ENCODE measurements at regions not wholly inside any gene's neighbourhood (a gene's known extent, or its start where the extent isn't known, plus 50 kb on each side); places are given as distances from the start of the nearest gene placed in this dataset.

DNA sequence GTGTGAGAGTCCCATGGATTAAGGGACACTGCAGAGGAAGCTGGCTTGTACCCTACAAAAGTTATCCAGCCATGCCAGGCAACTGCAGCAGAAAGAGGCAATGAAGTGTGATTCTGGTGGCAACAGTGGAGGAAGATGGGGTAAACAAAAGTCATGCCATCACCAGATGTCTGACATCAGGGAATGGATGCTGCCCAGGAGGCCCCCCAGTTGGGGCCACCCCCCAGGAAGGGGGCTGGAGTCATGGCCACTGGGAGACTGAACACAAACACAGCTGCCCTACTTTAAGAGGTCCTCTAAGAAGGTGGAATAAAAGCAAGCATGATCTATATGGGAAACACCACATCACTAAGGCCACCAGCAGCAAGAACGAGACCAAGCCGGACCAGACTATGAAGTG, 235.3 kb downstream of the KLF12 start:
- TF ChIP-seq RAD21 (conservative IDR thresholded peaks at IDR 0.05) (no peak), SMC3 (conservative IDR thresholded peaks at IDR 0.05; ENCODE audit: poor library complexity) (no peak), EP300 (conservative IDR thresholded peaks at IDR 0.05; ENCODE audit: poor library complexity, severe bottlenecking) (no peak), MXI1 (conservative IDR thresholded peaks at IDR 0.05; ENCODE audit: poor library complexity, severe bottlenecking) (no peak), CTCF (IDR thresholded peaks at IDR 0.05; ENCODE audit: poor library complexity, severe bottlenecking) (no peak), EZH2 (IDR thresholded peaks at IDR 0.05; ENCODE audit: borderline replicate concordance, insufficient read depth, low read length, poor library complexity, severe bottlenecking) (no peak), TAF1 (IDR thresholded peaks at IDR 0.05; ENCODE audit: low read depth) (no peak), POLR2AphosphoS5 (IDR thresholded peaks at IDR 0.05) (no peak)
- TF ChIP-seq, protein P1, sequence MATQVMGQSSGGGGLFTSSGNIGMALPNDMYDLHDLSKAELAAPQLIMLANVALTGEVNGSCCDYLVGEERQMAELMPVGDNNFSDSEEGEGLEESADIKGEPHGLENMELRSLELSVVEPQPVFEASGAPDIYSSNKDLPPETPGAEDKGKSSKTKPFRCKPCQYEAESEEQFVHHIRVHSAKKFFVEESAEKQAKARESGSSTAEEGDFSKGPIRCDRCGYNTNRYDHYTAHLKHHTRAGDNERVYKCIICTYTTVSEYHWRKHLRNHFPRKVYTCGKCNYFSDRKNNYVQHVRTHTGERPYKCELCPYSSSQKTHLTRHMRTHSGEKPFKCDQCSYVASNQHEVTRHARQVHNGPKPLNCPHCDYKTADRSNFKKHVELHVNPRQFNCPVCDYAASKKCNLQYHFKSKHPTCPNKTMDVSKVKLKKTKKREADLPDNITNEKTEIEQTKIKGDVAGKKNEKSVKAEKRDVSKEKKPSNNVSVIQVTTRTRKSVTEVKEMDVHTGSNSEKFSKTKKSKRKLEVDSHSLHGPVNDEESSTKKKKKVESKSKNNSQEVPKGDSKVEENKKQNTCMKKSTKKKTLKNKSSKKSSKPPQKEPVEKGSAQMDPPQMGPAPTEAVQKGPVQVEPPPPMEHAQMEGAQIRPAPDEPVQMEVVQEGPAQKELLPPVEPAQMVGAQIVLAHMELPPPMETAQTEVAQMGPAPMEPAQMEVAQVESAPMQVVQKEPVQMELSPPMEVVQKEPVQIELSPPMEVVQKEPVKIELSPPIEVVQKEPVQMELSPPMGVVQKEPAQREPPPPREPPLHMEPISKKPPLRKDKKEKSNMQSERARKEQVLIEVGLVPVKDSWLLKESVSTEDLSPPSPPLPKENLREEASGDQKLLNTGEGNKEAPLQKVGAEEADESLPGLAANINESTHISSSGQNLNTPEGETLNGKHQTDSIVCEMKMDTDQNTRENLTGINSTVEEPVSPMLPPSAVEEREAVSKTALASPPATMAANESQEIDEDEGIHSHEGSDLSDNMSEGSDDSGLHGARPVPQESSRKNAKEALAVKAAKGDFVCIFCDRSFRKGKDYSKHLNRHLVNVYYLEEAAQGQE (IDR thresholded peaks at IDR 0.05; ENCODE audit: borderline replicate concordance): no peak

DNA sequence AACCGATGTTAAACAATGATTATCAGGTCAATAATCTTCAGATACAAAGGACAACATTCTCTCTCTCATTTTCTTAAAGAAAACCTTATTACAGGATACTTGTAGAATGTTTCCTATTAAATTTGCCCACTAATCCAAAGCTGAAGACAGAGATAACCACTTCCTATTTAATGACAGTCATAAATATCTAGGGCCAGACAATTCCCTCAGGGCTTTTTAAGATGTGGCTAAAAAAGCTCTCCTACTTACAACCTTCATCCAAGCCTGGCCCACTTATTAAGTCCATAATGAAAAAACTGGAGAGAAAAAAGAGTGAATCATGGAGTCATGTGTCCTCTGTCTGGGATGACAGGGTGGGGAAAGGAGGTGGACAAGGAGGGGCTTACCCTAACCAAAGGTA, 235.9 kb downstream of the KLF12 start:
- Histone ChIP-seq H3F3A (ENCODE audit: insufficient read depth, low read length, poor library complexity, severe bottlenecking) (no peaks in the 10 kb centered on the region), H3K27ac (ENCODE audit: low read length) (no peak overlapping the region), H4K20me1 (ENCODE audit: insufficient read depth) (no peaks in the 10 kb centered on the region), H3K9ac (ENCODE audit: low read length) (no peak overlapping the region), H2AFZ (ENCODE audit: low read depth, low read length) (no peak overlapping the region), H3K9me2 (ENCODE audit: insufficient read depth, low read length) (no peaks in the 10 kb centered on the region), H3K79me2 (replicated peaks; ENCODE audit: insufficient read depth, low read length) (no peaks in the 10 kb centered on the region), H3K9me3 (ENCODE audit: low read length) (no peaks in the 10 kb centered on the region), H3K36me3 (ENCODE audit: insufficient read depth, low read length) (no peaks in the 10 kb centered on the region), H3K4me3 (ENCODE audit: low read length) (no peak overlapping the region), H3K27me3 (ENCODE audit: insufficient read depth, low read depth, low read length) (no peaks in the 10 kb centered on the region), H3K4me2 (ENCODE audit: low read length) (no peak overlapping the region)
- TF ChIP-seq POLR2AphosphoS5 (IDR thresholded peaks at IDR 0.05): no peak
- TF ChIP-seq CTCF (IDR thresholded peaks at IDR 0.05; ENCODE audit: poor library complexity, severe bottlenecking): no peak
- no peak for TF ChIP-seq TAF1 (IDR thresholded peaks at IDR 0.05; ENCODE audit: low read depth)
- TF ChIP-seq EP300 (conservative IDR thresholded peaks at IDR 0.05; ENCODE audit: poor library complexity, severe bottlenecking): no peak
- TF ChIP-seq RAD21 (conservative IDR thresholded peaks at IDR 0.05): no peak
- no peak for TF ChIP-seq EZH2 (IDR thresholded peaks at IDR 0.05; ENCODE audit: borderline replicate concordance, insufficient read depth, low read length, poor library complexity, severe bottlenecking)
- no peak for TF ChIP-seq MXI1 (conservative IDR thresholded peaks at IDR 0.05; ENCODE audit: poor library complexity, severe bottlenecking)
- TF ChIP-seq, protein P1 (IDR thresholded peaks at IDR 0.05; ENCODE audit: borderline replicate concordance): no peak
- TF ChIP-seq SMC3 (conservative IDR thresholded peaks at IDR 0.05; ENCODE audit: poor library complexity): no peak

More for the DNA sequence above, 235.3 kb downstream of the KLF12 start:
- Histone ChIP-seq H3K27me3 (ENCODE audit: insufficient read depth, low read depth, low read length) (no peaks in the 10 kb centered on the region), H3K9ac (ENCODE audit: low read length) (no peak overlapping the region), H3K79me2 (replicated peaks; ENCODE audit: insufficient read depth, low read length) (no peaks in the 10 kb centered on the region), H3F3A (ENCODE audit: insufficient read depth, low read length, poor library complexity, severe bottlenecking) (no peaks in the 10 kb centered on the region), H3K4me3 (ENCODE audit: low read length) (no peak overlapping the region), H4K20me1 (ENCODE audit: insufficient read depth) (no peaks in the 10 kb centered on the region), H3K4me2 (ENCODE audit: low read length) (no peak overlapping the region), H3K9me3 (ENCODE audit: low read length) (no peaks in the 10 kb centered on the region), H2AFZ (ENCODE audit: low read depth, low read length) (no peak overlapping the region), H3K27ac (ENCODE audit: low read length) (no peak overlapping the region), H3K36me3 (ENCODE audit: insufficient read depth, low read length) (no peaks in the 10 kb centered on the region), H3K9me2 (ENCODE audit: insufficient read depth, low read length) (no peaks in the 10 kb centered on the region)

Data from neural cell (in vitro differentiated cells).